SK-N-SH (cell line): ENCODE measurements at regions not wholly inside any gene's neighbourhood (a gene's known extent, or its start where the extent isn't known, plus 50 kb on each side); places are given as distances from the start of the nearest gene placed in this dataset.

Source experiments
- CTCF ChIA-PET: fragments of 300-600, 350-600 bp; formaldehyde crosslinking; extraction: SDS; loops from one replicate; lab custom pipeline; 2021; lab: Yijun Ruan, JAX
- POLR2A ChIA-PET: fragments of 350-600 bp; sonication (Branson Sonifier 250); formaldehyde crosslinking; extraction: SDS; loops from one replicate; lab custom pipeline; 2020; ENCODE audit warnings: antibody characterized with exemption, inconsistent platforms; lab: Yijun Ruan, JAX
- DNase-seq: peaks from one replicate; pipeline ENCODE4 v3.0.0; 2012
- H2AFZ ChIP-seq: fragments of 200-600 bp; sonication (generic); 2 replicates; pipeline ENCODE4 v1.8.1; 2016; ENCODE audit warnings: antibody characterized with exemption, mild to moderate bottlenecking, low read depth
- H3F3A ChIP-seq: fragments of 200-600 bp; sonication (generic); replicated peaks from 2 replicates; pipeline ENCODE3; 2016; ENCODE audit warnings: antibody characterized with exemption, mild to moderate bottlenecking; ENCODE audit not compliant: insufficient read depth
- H3K27ac ChIP-seq, 2 experiments: fragments of 200-500 bp in 1 of 2; fragments of 200-600 bp in 1 of 2; sonication (Bioruptor generic) in 1 of 2; sonication (generic), shearing (Covaris generic) in 1 of 2; 2 replicates each; pipeline versions ENCODE4 v1.5.1 to v1.6.1; 2014 to 2016; ENCODE audit warnings: low read depth in 2 of 2, inconsistent platforms in 1 of 2, low read length in 1 of 2, mild to moderate bottlenecking in 1 of 2, mixed read lengths in 1 of 2
- H3K27me3 ChIP-seq: fragments of 200-600 bp; sonication (generic), shearing (Covaris generic); 2 replicates; pipeline ENCODE4 v1.6.1; 2016; ENCODE audit warnings: mixed run types; ENCODE audit not compliant: insufficient read depth
- H3K36me3 ChIP-seq, 2 experiments: fragments of 200-500 bp in 1 of 2; fragments of 200-600 bp in 1 of 2; sonication (Bioruptor generic) in 1 of 2; sonication (generic) in 1 of 2; replicated peaks in 1 of 2; 2 replicates each; pipeline versions ENCODE3 to v1.5.1; 2014 to 2016; ENCODE audit warnings: low read length in 1 of 2, mild to moderate bottlenecking in 1 of 2; ENCODE audit not compliant: insufficient read depth in 2 of 2, control insufficient read depth in 1 of 2
- H3K4me1 ChIP-seq, 2 experiments: fragments of 200-500 bp in 1 of 2; fragments of 200-600 bp in 1 of 2; sonication (Bioruptor generic) in 1 of 2; sonication (generic), shearing (Covaris generic) in 1 of 2; 2 replicates each; pipeline versions ENCODE4 v1.5.1 to v1.6.1; 2014 to 2016; ENCODE audit warnings: low read depth in 1 of 2, low read length in 1 of 2, mixed run types in 1 of 2; ENCODE audit not compliant: insufficient read depth in 2 of 2, control insufficient read depth in 1 of 2
- H3K4me2 ChIP-seq: fragments of 200-600 bp; sonication (generic), shearing (Covaris generic); 2 replicates; pipeline ENCODE4 v1.6.1; 2017; ENCODE audit warnings: mixed run types
- H3K4me3 ChIP-seq, 2 experiments: fragments of 200-500 bp in 1 of 2; fragments of 200-600 bp in 1 of 2; sonication (Bioruptor generic) in 1 of 2; sonication (generic), shearing (Covaris generic) in 1 of 2; 2 replicates each; pipeline versions ENCODE4 v1.5.1 to v1.8.1; 2014 to 2016; ENCODE audit warnings: low read depth in 2 of 2, inconsistent platforms in 1 of 2, low read length in 1 of 2, mild to moderate bottlenecking in 1 of 2, mixed read lengths in 1 of 2, moderate library complexity in 1 of 2
- H3K79me2 ChIP-seq: fragments of 200-600 bp; sonication (generic); 2 replicates; pipeline ENCODE4 v1.8.1; 2017; ENCODE audit warnings: mild to moderate bottlenecking; ENCODE audit not compliant: insufficient read depth
- H3K9ac ChIP-seq: fragments of 200-600 bp; sonication (generic); 2 replicates; pipeline ENCODE4 v1.6.1; 2017; ENCODE audit warnings: mixed run types
- H3K9me2 ChIP-seq: fragments of 200-600 bp; sonication (generic); 2 replicates; pipeline ENCODE4 v1.6.1; 2017; ENCODE audit warnings: mixed run types
- H3K9me3 ChIP-seq: fragments of 200-600 bp; sonication (generic); 2 replicates; pipeline ENCODE4 v1.6.1; 2017; ENCODE audit warnings: mixed run types, mild to moderate bottlenecking, moderate library complexity
- H4K20me1 ChIP-seq: fragments of 200-600 bp; sonication (generic); 2 replicates; pipeline ENCODE4 v1.6.1; 2017; ENCODE audit warnings: mild to moderate bottlenecking, mixed run types; ENCODE audit not compliant: insufficient read depth
- GABPA ChIP-seq: IDR thresholded peaks from 2 replicates; pipeline ENCODE4 v1.4.0; 2012; ENCODE audit warnings: low read depth, mild to moderate bottlenecking
- GATA2 ChIP-seq: sonication (generic); formaldehyde crosslinking; IDR thresholded peaks from 2 replicates; pipeline ENCODE4 v1.5.0; 2020; ENCODE audit warnings: mild to moderate bottlenecking, missing genetic modification reagents
- NRF1 ChIP-seq: IDR thresholded peaks from 2 replicates; pipeline ENCODE4 v1.6.1; 2012; ENCODE audit warnings: low read depth, mild to moderate bottlenecking, low read length
- PBX3 ChIP-seq: IDR thresholded peaks from 2 replicates; pipeline ENCODE4; 2012
- RAD21 ChIP-seq: IDR thresholded peaks from 2 replicates; pipeline ENCODE4 v1.6.1; 2012; ENCODE audit warnings: mild to moderate bottlenecking, low read length
- TCF12 ChIP-seq: IDR thresholded peaks from 2 replicates; pipeline ENCODE4 v1.4.0; 2012
- YY1 ChIP-seq: IDR thresholded peaks from 2 replicates; pipeline ENCODE4 v1.4.0; 2012; ENCODE audit warnings: low read depth, mild to moderate bottlenecking
- ZBTB33 ChIP-seq: IDR thresholded peaks from 2 replicates; pipeline ENCODE4 v1.4.0; 2012; ENCODE audit warnings: low read depth, borderline replicate concordance
- WGBS: methylation state at CpG from one replicate; pipeline ENCODE4 v1.1.6; 2017; ENCODE audit warnings: low lambda C conversion rate; 5-methylcytosine and 5-hydroxymethylcytosine counted together
- TF ChIP-seq, protein P1 (sequence below): IDR thresholded peaks from 2 replicates; pipeline ENCODE4 v1.6.1; 2012; ENCODE audit warnings: mild to moderate bottlenecking, low read depth, low read length, moderate library complexity
- TF ChIP-seq, protein P2 (sequence below): fragments of 200-600 bp; sonication (generic); IDR thresholded peaks from 2 replicates; pipeline ENCODE4 v1.6.1; 2017; ENCODE audit warnings: antibody characterized with exemption, mild to moderate bottlenecking, moderate library complexity
- TF ChIP-seq, protein P3 (sequence below): fragments of 150-350 bp; IDR thresholded peaks from 2 replicates; pipeline ENCODE4 v1.6.1; 2017; ENCODE audit warnings: antibody characterized with exemption, low read length, low read depth, borderline replicate concordance

DNA sequence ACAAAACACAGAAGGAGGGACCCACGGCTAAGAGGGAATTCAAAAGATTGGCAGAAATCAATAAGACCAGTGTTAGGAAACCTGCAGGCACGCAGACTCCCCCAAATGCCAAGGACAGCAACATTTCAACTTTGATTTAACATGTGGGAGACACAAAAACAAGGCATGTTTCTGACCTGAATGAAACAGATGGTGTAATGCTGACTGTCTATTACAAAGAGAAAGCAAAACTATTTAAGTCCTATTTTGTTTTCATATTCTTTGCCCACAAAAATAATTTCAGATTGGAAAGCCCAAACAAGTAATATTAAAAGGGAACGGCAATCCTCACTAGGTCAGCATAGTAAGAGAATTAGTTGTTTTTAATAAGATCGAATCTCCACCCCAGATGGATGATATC is 107.9 kb downstream of the S1PR1 start:
- CTCF ChIA-PET: interaction anchor here (1.3 kb wide), 1 partner anchor 13 kb away, joined by 5 read pairs; no protein-coding TSS in a partner anchor
- H3K36me3 ChIP-seq: no peaks in the 10 kb centered on the region
- H2AFZ ChIP-seq: no peak overlapping the region
- no peaks in the 10 kb centered on the region for H3K27me3 ChIP-seq
- H3K79me2 ChIP-seq: no peaks in the 10 kb centered on the region
- no peaks in the 10 kb centered on the region for H3K4me1 ChIP-seq
- TF ChIP-seq, protein P1, sequence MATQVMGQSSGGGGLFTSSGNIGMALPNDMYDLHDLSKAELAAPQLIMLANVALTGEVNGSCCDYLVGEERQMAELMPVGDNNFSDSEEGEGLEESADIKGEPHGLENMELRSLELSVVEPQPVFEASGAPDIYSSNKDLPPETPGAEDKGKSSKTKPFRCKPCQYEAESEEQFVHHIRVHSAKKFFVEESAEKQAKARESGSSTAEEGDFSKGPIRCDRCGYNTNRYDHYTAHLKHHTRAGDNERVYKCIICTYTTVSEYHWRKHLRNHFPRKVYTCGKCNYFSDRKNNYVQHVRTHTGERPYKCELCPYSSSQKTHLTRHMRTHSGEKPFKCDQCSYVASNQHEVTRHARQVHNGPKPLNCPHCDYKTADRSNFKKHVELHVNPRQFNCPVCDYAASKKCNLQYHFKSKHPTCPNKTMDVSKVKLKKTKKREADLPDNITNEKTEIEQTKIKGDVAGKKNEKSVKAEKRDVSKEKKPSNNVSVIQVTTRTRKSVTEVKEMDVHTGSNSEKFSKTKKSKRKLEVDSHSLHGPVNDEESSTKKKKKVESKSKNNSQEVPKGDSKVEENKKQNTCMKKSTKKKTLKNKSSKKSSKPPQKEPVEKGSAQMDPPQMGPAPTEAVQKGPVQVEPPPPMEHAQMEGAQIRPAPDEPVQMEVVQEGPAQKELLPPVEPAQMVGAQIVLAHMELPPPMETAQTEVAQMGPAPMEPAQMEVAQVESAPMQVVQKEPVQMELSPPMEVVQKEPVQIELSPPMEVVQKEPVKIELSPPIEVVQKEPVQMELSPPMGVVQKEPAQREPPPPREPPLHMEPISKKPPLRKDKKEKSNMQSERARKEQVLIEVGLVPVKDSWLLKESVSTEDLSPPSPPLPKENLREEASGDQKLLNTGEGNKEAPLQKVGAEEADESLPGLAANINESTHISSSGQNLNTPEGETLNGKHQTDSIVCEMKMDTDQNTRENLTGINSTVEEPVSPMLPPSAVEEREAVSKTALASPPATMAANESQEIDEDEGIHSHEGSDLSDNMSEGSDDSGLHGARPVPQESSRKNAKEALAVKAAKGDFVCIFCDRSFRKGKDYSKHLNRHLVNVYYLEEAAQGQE: no peak
- TF ChIP-seq RAD21 (no peak), NRF1 (no peak), GABPA (no peak), GATA2 (no peak), ZBTB33 (no peak), TCF12 (no peak), PBX3 (no peak), YY1 (no peak)
- TF ChIP-seq, protein P2, sequence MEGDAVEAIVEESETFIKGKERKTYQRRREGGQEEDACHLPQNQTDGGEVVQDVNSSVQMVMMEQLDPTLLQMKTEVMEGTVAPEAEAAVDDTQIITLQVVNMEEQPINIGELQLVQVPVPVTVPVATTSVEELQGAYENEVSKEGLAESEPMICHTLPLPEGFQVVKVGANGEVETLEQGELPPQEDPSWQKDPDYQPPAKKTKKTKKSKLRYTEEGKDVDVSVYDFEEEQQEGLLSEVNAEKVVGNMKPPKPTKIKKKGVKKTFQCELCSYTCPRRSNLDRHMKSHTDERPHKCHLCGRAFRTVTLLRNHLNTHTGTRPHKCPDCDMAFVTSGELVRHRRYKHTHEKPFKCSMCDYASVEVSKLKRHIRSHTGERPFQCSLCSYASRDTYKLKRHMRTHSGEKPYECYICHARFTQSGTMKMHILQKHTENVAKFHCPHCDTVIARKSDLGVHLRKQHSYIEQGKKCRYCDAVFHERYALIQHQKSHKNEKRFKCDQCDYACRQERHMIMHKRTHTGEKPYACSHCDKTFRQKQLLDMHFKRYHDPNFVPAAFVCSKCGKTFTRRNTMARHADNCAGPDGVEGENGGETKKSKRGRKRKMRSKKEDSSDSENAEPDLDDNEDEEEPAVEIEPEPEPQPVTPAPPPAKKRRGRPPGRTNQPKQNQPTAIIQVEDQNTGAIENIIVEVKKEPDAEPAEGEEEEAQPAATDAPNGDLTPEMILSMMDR: no peak
- TF ChIP-seq, protein P3, sequence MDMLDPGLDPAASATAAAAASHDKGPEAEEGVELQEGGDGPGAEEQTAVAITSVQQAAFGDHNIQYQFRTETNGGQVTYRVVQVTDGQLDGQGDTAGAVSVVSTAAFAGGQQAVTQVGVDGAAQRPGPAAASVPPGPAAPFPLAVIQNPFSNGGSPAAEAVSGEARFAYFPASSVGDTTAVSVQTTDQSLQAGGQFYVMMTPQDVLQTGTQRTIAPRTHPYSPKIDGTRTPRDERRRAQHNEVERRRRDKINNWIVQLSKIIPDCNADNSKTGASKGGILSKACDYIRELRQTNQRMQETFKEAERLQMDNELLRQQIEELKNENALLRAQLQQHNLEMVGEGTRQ: no peak
- H3K9ac ChIP-seq: no peak overlapping the region
- H3F3A ChIP-seq: no peaks in the 10 kb centered on the region
- 43% methylated on average over 4 of the region's 4 CpGs for whole genome bisulfite sequencing
- no peak for DNase-seq
- no peaks in the 10 kb centered on the region for H4K20me1 ChIP-seq
- POLR2A ChIA-PET: no interaction called here
- no peaks in the 10 kb centered on the region for H3K9me2 ChIP-seq
- no peak overlapping the region for H3K27ac ChIP-seq
- no peaks in the 10 kb centered on the region for H3K9me3 ChIP-seq
- peak overlapping the region; percentile 24; the same call in 1 of the 2 replicates for H3K4me2 ChIP-seq
- no peak overlapping the region; a peak in 1 of 4 replicates for H3K4me3 ChIP-seq
